ENCODE measurements at regions not wholly inside any gene's neighbourhood (a gene's known extent, or its start where the extent isn't known, plus 50 kb on each side); places are given as distances from the start of the nearest gene placed in this dataset.

DNA sequence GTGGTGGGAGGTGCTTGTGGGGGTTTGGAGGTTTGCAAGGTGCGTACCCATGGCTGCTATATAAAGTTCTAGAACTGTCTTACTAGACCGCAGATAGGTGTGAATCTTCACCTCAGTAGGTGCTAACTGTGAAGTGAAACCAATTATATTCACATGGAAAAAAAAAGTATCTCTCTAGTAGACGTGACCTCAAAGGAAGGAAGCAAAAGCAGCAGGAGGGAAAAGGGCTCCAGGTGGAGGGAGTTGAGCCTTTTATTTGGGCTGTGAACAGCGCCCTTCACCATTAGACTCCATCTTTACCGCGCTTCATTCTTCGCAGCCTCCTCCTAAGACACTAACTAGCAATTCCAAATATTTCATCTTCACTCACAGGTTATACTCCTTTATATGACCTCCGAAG, 129.8 kb downstream of the TBX19 start:
- intact Hi-C loops (cut with micrococcal nuclease; ENCODE audit: unreplicated experiment) (no loop called here), in situ Hi-C loops (cut with HindIII; ENCODE audit: extremely low pct_ligation_motif_present, low pct_unique_long_range_greater_than_20kb) (no loop called here)
- H3K9me3 ChIP-seq (ENCODE audit: low read length), result no peaks in the 10 kb centered on the region
- H3K27me3 ChIP-seq (ENCODE audit: control insufficient read depth in 1 of 2, insufficient read depth in 2 of 2, low read length in 2 of 2), result no peaks in the 10 kb centered on the region
- H3K4me1 ChIP-seq (ENCODE audit: insufficient read depth, low read length), result no peaks in the 10 kb centered on the region
- H3K79me2 ChIP-seq (ENCODE audit: insufficient read depth, low read length), result peaks cover 7% of the 10 kb centered on the region
- no peak for FAIRE-seq
- no peak overlapping the region for H3K4me3 ChIP-seq (replicated peaks in 1 of 3; ENCODE audit: insufficient read depth in 1 of 3, low read depth in 2 of 3, low read length in 3 of 3)
- POLR2A ChIA-PET, result no interaction called here
- no peak overlapping the region for H3K4me2 ChIP-seq (ENCODE audit: low read depth, low read length)
- no peak overlapping the region for H3K9ac ChIP-seq (ENCODE audit: insufficient read depth, low read depth, low read length)
- BruUV-seq (replicated peaks), result no TSS peak
- WGBS (ENCODE audit: low lambda C conversion rate), result 96% methylated on average over 8 of the region's 8 CpGs
- H3K27ac ChIP-seq (ENCODE audit: extremely low read length, insufficient read depth, low read length), result no peak overlapping the region
- DNase-seq (ENCODE audit: low spot score), result no peak
- H4K20me1 ChIP-seq (ENCODE audit: insufficient read depth, low read length), result no peaks in the 10 kb centered on the region
- CTCF ChIA-PET (ENCODE audit: low intra/inter-chr PET ratio, low total read pairs), result no interaction called here
- TF ChIP-seq ZNF549 (CRISPR knock-in tag; IDR thresholded peaks at IDR 0.05) (no peak), ZNF232 (CRISPR knock-in tag; IDR thresholded peaks at IDR 0.05; ENCODE audit: borderline replicate concordance) (no peak), ISX (CRISPR knock-in tag; conservative IDR thresholded peaks at IDR 0.05) (no peak), KDM5A (IDR thresholded peaks at IDR 0.05; ENCODE audit: borderline replicate concordance, low read length) (no peak)
- no peak for ATAC-seq
- no peaks in the 10 kb centered on the region; a peak in 1 of 5 replicates for H3K36me3 ChIP-seq (replicated peaks in 1 of 2; ENCODE audit: control insufficient read depth in 1 of 2, insufficient read depth in 2 of 2, low read length in 2 of 2)
- H2AFZ ChIP-seq (ENCODE audit: low read length), result no peak overlapping the region

DNA sequence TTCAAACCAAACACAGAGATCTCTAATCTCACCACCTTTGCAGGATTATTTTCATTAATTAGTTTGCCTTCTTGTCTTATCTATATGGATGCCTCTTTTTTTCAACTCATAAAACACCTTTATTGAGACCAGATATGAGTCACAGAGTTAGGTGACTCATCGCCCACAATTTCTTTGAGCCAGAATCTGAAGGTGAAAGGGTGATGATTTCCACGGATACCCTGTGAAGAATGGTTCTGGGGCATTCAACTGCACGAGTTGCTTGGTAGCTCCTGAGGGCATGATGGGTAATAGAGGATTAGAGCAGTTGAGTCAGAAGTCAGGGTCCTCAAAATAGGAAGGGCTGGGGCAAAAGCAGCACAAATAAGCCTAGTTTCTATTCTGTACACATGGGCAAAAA, 128.2 kb downstream of the TBX19 start:
- FAIRE-seq (no peak), DNase-seq (ENCODE audit: low spot score) (peak; percentile 31), ATAC-seq (no peak)
- H2AFZ ChIP-seq (ENCODE audit: low read length), result no peak overlapping the region
- no peak overlapping the region for H3K4me3 ChIP-seq (replicated peaks in 1 of 3; ENCODE audit: insufficient read depth in 1 of 3, low read depth in 2 of 3, low read length in 3 of 3)
- H3K9me3 ChIP-seq (ENCODE audit: low read length), result no peaks in the 10 kb centered on the region
- intact Hi-C loops (cut with micrococcal nuclease; ENCODE audit: unreplicated experiment), result no loop called here
- POLR2A ChIA-PET, result interaction anchor here (1.2 kb wide), 1 partner anchor 55 kb away, joined by 4 read pairs; no protein-coding TSS in a partner anchor
- no peak overlapping the region for H3K9ac ChIP-seq (ENCODE audit: insufficient read depth, low read depth, low read length)
- H3K4me1 ChIP-seq (ENCODE audit: insufficient read depth, low read length), result no peaks in the 10 kb centered on the region
- no peaks in the 10 kb centered on the region for H4K20me1 ChIP-seq (ENCODE audit: insufficient read depth, low read length)
- H3K27ac ChIP-seq (ENCODE audit: extremely low read length, insufficient read depth, low read length), result no peak overlapping the region
- CTCF ChIA-PET (ENCODE audit: low intra/inter-chr PET ratio, low total read pairs), result no interaction called here
- in situ Hi-C loops (cut with HindIII; ENCODE audit: extremely low pct_ligation_motif_present, low pct_unique_long_range_greater_than_20kb), result no loop called here
- no TSS peak for BruUV-seq (replicated peaks)
- peaks cover 7% of the 10 kb centered on the region for H3K79me2 ChIP-seq (ENCODE audit: insufficient read depth, low read length)
- 58% methylated on average over 3 of the region's 3 CpGs for WGBS (ENCODE audit: low lambda C conversion rate)
- H3K27me3 ChIP-seq (ENCODE audit: control insufficient read depth in 1 of 2, insufficient read depth in 2 of 2, low read length in 2 of 2), result no peaks in the 10 kb centered on the region
- no peak overlapping the region for H3K4me2 ChIP-seq (ENCODE audit: low read depth, low read length)
- no peaks in the 10 kb centered on the region; a peak in 1 of 5 replicates for H3K36me3 ChIP-seq (replicated peaks in 1 of 2; ENCODE audit: control insufficient read depth in 1 of 2, insufficient read depth in 2 of 2, low read length in 2 of 2)
- TF ChIP-seq BCL6 (CRISPR knock-in tag; IDR thresholded peaks at IDR 0.05) (no peak), ZFP37 (CRISPR knock-in tag; IDR thresholded peaks at IDR 0.05; ENCODE audit: borderline replicate concordance) (no peak), ZNF558 (CRISPR knock-in tag; IDR thresholded peaks at IDR 0.05; ENCODE audit: borderline replicate concordance) (no peak), FOSL2 (CRISPR knock-in tag; IDR thresholded peaks at IDR 0.05) (peak; percentile 78)
- TF ChIP-seq, protein P1, sequence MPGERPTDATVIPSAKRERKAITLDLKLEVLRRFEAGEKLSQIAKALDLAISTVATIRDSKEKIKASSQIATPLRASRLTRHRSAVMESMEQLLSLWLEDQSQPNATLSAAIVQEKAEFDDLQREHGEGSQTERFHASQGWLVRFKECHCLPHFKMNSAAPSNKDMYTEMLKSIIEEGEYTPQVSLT (CRISPR knock-in tag; IDR thresholded peaks at IDR 0.05; ENCODE audit: borderline replicate concordance, low read depth), result no peak
- TF ChIP-seq, protein P2, sequence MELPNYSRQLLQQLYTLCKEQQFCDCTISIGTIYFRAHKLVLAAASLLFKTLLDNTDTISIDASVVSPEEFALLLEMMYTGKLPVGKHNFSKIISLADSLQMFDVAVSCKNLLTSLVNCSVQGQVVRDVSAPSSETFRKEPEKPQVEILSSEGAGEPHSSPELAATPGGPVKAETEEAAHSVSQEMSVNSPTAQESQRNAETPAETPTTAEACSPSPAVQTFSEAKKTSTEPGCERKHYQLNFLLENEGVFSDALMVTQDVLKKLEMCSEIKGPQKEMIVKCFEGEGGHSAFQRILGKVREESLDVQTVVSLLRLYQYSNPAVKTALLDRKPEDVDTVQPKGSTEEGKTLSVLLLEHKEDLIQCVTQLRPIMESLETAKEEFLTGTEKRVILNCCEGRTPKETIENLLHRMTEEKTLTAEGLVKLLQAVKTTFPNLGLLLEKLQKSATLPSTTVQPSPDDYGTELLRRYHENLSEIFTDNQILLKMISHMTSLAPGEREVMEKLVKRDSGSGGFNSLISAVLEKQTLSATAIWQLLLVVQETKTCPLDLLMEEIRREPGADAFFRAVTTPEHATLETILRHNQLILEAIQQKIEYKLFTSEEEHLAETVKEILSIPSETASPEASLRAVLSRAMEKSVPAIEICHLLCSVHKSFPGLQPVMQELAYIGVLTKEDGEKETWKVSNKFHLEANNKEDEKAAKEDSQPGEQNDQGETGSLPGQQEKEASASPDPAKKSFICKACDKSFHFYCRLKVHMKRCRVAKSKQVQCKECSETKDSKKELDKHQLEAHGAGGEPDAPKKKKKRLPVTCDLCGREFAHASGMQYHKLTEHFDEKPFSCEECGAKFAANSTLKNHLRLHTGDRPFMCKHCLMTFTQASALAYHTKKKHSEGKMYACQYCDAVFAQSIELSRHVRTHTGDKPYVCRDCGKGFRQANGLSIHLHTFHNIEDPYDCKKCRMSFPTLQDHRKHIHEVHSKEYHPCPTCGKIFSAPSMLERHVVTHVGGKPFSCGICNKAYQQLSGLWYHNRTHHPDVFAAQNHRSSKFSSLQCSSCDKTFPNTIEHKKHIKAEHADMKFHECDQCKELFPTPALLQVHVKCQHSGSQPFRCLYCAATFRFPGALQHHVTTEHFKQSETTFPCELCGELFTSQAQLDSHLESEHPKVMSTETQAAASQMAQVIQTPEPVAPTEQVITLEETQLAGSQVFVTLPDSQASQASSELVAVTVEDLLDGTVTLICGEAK (IDR thresholded peaks at IDR 0.05), result peak; percentile 71
- TF ChIP-seq, protein P2 (CRISPR knock-in tag; IDR thresholded peaks at IDR 0.05), result peak; percentile 84; the same call in 1 of the 2 replicates
